HuH-7.5 (cell line): ENCODE measurements at regions not wholly inside any gene's neighbourhood (a gene's known extent, or its start where the extent isn't known, plus 50 kb on each side); places are given as distances from the start of the nearest gene placed in this dataset.
"Not testable (repeated sequence)": the region's sequence is repeated elsewhere in the genome, so short reads cannot be mapped to it uniquely, and the experiment has no call there.

ENCODE experiments used
- DNase-seq: peaks from one replicate; pipeline ENCODE4 v3.0.0; 2011; ENCODE audit warnings: low spot score

GRCh38 chr4:38523524-38524448 lies 140.2 kb upstream of the KLF3 start:
- DNase-seq: no peak

GRCh38 chr4:38526412-38526811 lies 137.6 kb upstream of the KLF3 start:
- DNase-seq: no peak

GRCh38 chr4:38529189-38530115 lies 134.5 kb upstream of the KLF3 start:
- DNase-seq: no peak

- no peak for DNase-seq
These were observed 133.5 kb upstream of the KLF3 start for GRCh38 chr4:38530486-38530885.

GRCh38 chr4:38531141-38531727 lies 132.8 kb upstream of the KLF3 start:
- DNase-seq: no peak

- DNase-seq: no peak
These were observed 131.0 kb upstream of the KLF3 start for GRCh38 chr4:38532908-38533499.

- DNase-seq: no peak
These were observed 129.5 kb upstream of the KLF3 start for GRCh38 chr4:38534344-38535045.

- not testable (repeated sequence) for DNase-seq
These were observed 128.9 kb upstream of the KLF3 start for GRCh38 chr4:38535071-38535470.

- no peak for DNase-seq
These were observed 128.3 kb upstream of the KLF3 start for GRCh38 chr4:38535717-38536116.

GRCh38 chr4:38536716-38537115 lies 127.3 kb upstream of the KLF3 start:
- no peak for DNase-seq

- no peak for DNase-seq
These were observed 126.3 kb upstream of the KLF3 start for GRCh38 chr4:38537666-38538065.

- no peak for DNase-seq
These were observed 125.5 kb upstream of the KLF3 start for GRCh38 chr4:38538517-38538916.

- no peak for DNase-seq
These were observed 124.5 kb upstream of the KLF3 start for GRCh38 chr4:38539501-38539900.

GRCh38 chr4:38547052-38547451 lies 116.9 kb upstream of the KLF3 start:
- DNase-seq: no peak

GRCh38 chr4:38548256-38548655 lies 115.7 kb upstream of the KLF3 start:
- no peak for DNase-seq

- DNase-seq: no peak
These were observed 104.6 kb upstream of the KLF3 start for GRCh38 chr4:38559374-38559773.

- no peak for DNase-seq
These were observed 103.7 kb upstream of the KLF3 start for GRCh38 chr4:38560340-38560739.

- no peak for DNase-seq
These were observed 103.0 kb upstream of the KLF3 start for GRCh38 chr4:38560768-38561558.

- no peak for DNase-seq
These were observed 101.2 kb upstream of the KLF3 start for GRCh38 chr4:38562751-38563198.

GRCh38 chr4:38563707-38564495 lies 100.1 kb upstream of the KLF3 start:
- no peak for DNase-seq
